ENCODE measurements at regions not wholly inside any gene's neighbourhood (a gene's known extent, or its start where the extent isn't known, plus 50 kb on each side); places are given as distances from the start of the nearest gene placed in this dataset.

DNA sequence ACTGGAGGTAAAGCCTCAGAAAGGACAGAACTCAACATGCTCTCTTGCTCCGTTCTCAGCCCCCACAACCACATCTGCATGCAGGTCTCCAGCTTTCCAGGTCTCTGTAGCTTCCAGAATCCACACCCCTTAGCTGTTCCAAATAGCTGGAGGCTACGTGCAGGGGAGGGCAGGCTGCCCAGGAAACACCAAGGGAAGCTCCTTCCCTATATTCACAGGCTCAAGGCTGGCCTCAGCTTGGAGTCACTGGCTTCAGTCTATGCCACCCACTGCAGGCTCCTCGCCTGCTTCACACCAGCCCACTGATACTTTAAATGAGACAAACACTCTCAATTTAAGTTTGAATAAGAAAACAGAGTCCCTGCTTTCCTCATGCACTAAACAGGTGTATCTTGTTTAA is 73.3 kb downstream of the ASCL4 start:
- H3K27me3 ChIP-seq (ENCODE audit: insufficient read depth, poor library complexity, severe bottlenecking) = peaks cover 35% of the 10 kb centered on the region
- H3K27ac ChIP-seq (replicated peaks) = no peak overlapping the region
- TF ChIP-seq, protein P1, sequence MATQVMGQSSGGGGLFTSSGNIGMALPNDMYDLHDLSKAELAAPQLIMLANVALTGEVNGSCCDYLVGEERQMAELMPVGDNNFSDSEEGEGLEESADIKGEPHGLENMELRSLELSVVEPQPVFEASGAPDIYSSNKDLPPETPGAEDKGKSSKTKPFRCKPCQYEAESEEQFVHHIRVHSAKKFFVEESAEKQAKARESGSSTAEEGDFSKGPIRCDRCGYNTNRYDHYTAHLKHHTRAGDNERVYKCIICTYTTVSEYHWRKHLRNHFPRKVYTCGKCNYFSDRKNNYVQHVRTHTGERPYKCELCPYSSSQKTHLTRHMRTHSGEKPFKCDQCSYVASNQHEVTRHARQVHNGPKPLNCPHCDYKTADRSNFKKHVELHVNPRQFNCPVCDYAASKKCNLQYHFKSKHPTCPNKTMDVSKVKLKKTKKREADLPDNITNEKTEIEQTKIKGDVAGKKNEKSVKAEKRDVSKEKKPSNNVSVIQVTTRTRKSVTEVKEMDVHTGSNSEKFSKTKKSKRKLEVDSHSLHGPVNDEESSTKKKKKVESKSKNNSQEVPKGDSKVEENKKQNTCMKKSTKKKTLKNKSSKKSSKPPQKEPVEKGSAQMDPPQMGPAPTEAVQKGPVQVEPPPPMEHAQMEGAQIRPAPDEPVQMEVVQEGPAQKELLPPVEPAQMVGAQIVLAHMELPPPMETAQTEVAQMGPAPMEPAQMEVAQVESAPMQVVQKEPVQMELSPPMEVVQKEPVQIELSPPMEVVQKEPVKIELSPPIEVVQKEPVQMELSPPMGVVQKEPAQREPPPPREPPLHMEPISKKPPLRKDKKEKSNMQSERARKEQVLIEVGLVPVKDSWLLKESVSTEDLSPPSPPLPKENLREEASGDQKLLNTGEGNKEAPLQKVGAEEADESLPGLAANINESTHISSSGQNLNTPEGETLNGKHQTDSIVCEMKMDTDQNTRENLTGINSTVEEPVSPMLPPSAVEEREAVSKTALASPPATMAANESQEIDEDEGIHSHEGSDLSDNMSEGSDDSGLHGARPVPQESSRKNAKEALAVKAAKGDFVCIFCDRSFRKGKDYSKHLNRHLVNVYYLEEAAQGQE (IDR thresholded peaks at IDR 0.05; ENCODE audit: insufficient replicate concordance, low read depth) = no peak
- TF ChIP-seq POLR2AphosphoS5 (IDR thresholded peaks at IDR 0.05; ENCODE audit: low read depth) (no peak), GABPA (IDR thresholded peaks at IDR 0.05; ENCODE audit: low read depth) (no peak), SPI1 (IDR thresholded peaks at IDR 0.05; ENCODE audit: borderline replicate concordance, low read depth) (no peak)
- TF ChIP-seq, protein P2, sequence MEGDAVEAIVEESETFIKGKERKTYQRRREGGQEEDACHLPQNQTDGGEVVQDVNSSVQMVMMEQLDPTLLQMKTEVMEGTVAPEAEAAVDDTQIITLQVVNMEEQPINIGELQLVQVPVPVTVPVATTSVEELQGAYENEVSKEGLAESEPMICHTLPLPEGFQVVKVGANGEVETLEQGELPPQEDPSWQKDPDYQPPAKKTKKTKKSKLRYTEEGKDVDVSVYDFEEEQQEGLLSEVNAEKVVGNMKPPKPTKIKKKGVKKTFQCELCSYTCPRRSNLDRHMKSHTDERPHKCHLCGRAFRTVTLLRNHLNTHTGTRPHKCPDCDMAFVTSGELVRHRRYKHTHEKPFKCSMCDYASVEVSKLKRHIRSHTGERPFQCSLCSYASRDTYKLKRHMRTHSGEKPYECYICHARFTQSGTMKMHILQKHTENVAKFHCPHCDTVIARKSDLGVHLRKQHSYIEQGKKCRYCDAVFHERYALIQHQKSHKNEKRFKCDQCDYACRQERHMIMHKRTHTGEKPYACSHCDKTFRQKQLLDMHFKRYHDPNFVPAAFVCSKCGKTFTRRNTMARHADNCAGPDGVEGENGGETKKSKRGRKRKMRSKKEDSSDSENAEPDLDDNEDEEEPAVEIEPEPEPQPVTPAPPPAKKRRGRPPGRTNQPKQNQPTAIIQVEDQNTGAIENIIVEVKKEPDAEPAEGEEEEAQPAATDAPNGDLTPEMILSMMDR (IDR thresholded peaks at IDR 0.05; ENCODE audit: insufficient read depth, low read length) = no peak
- no peak overlapping the region for H3K4me3 ChIP-seq (replicated peaks; ENCODE audit: insufficient read depth, low read length)
- no peak for DNase-seq (ENCODE audit: low read depth in 1 of 2, low spot score in 1 of 2)

DNA sequence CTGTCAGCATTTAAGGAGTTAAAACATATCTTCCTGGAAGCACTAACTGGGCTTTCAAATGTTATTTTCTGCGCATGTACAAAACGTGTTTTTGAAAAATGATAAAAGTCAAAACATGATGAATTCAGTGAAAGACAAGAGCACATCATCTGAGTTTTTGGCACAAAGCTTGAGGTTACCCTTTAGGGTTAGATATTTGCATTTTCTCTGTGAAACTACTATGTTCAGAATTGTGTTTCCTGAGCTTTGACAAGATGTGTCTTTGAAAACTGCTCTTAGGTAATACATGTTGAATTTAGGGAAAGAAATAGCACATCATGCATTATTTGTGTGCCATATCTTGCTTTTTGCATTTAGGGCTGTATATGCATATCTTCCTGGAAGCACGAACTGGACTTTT is 79.0 kb downstream of the ASCL4 start:
- Histone ChIP-seq H3K27me3 (ENCODE audit: insufficient read depth, poor library complexity, severe bottlenecking) (peaks cover 2% of the 10 kb centered on the region), H3K4me3 (replicated peaks; ENCODE audit: insufficient read depth, low read length) (no peak overlapping the region), H3K27ac (replicated peaks) (no peak overlapping the region)
- DNase-seq (ENCODE audit: low read depth in 1 of 2, low spot score in 1 of 2) = no peak
- TF ChIP-seq, protein P2 (IDR thresholded peaks at IDR 0.05; ENCODE audit: insufficient read depth, low read length) = no peak
- no peak for TF ChIP-seq POLR2AphosphoS5 (IDR thresholded peaks at IDR 0.05; ENCODE audit: low read depth)

DNA sequence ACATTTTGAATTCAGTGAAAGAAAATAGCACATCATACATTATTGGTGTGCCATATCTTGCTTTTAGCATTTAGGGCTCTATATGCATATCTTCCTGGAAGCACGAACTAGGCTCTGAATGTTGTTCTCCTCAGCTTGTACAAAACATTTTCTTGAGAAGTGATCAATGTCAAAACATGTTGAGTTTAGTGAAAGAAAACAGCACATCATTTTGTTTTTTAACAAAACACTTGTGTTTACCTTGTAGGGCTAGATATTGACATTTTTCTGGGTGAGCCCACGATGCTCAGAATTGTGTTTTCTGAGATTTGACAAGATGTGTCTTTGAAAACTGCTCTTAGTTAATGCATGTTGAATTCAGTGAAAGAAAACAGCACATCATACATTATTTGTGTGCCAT is 81.0 kb downstream of the ASCL4 start:
- TF ChIP-seq SPI1 (IDR thresholded peaks at IDR 0.05; ENCODE audit: borderline replicate concordance, low read depth) = no peak
- TF ChIP-seq GABPA (IDR thresholded peaks at IDR 0.05; ENCODE audit: low read depth) = no peak
- TF ChIP-seq, protein P2 (IDR thresholded peaks at IDR 0.05; ENCODE audit: insufficient read depth, low read length) = no peak
- no peak for TF ChIP-seq POLR2AphosphoS5 (IDR thresholded peaks at IDR 0.05; ENCODE audit: low read depth)
- TF ChIP-seq, protein P1 (IDR thresholded peaks at IDR 0.05; ENCODE audit: insufficient replicate concordance, low read depth) = no peak
- DNase-seq (ENCODE audit: low read depth in 1 of 2, low spot score in 1 of 2) = no peak
- no peak overlapping the region for H3K4me3 ChIP-seq (replicated peaks; ENCODE audit: insufficient read depth, low read length)
- H3K27ac ChIP-seq (replicated peaks) = no peak overlapping the region
- H3K27me3 ChIP-seq (ENCODE audit: insufficient read depth, poor library complexity, severe bottlenecking) = peaks cover 11% of the 10 kb centered on the region

DNA sequence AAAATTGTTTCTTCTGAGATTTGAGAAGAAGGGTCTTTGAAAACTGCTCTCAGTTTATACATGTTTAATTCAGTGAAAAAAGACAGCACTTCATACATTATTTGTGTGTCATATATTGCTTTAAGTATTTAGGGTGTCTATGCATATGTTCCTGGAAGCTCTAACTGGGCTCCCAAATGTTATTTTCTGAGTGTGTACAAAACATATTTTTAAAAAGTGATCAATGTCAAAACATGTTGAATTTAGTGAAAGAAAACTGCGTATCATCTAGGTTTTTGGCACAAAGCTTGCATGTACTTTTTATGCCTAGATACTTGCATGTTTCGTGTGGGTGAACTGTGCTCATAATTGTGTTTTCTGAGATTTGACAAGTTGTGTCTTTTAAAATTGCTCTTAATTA is 81.6 kb downstream of the ASCL4 start:
- Histone ChIP-seq H3K27me3 (ENCODE audit: insufficient read depth, poor library complexity, severe bottlenecking) (peaks cover 14% of the 10 kb centered on the region), H3K27ac (replicated peaks) (no peak overlapping the region), H3K4me3 (replicated peaks; ENCODE audit: insufficient read depth, low read length) (no peak overlapping the region)
- TF ChIP-seq, protein P2 (IDR thresholded peaks at IDR 0.05; ENCODE audit: insufficient read depth, low read length) = no peak
- TF ChIP-seq SPI1 (IDR thresholded peaks at IDR 0.05; ENCODE audit: borderline replicate concordance, low read depth) (no peak), POLR2AphosphoS5 (IDR thresholded peaks at IDR 0.05; ENCODE audit: low read depth) (no peak), GABPA (IDR thresholded peaks at IDR 0.05; ENCODE audit: low read depth) (no peak)
- TF ChIP-seq, protein P1 (IDR thresholded peaks at IDR 0.05; ENCODE audit: insufficient replicate concordance, low read depth) = no peak
- no peak for DNase-seq (ENCODE audit: low read depth in 1 of 2, low spot score in 1 of 2)
